SH-SY5Y (cell line): ENCODE measurements at regions not wholly inside any gene's neighbourhood (a gene's known extent, or its start where the extent isn't known, plus 50 kb on each side); places are given as distances from the start of the nearest gene placed in this dataset.

Source experiments
- GATA2 ChIP-seq: IDR thresholded peaks from 2 replicates; pipeline ENCODE4 v1.6.1; 2011; ENCODE audit warnings: mild to moderate bottlenecking, low read depth, low read length
- GATA3 ChIP-seq: IDR thresholded peaks from 2 replicates; pipeline ENCODE4 v1.6.1; 2011; ENCODE audit warnings: low read depth, mild to moderate bottlenecking, low read length, moderate library complexity

DNA sequence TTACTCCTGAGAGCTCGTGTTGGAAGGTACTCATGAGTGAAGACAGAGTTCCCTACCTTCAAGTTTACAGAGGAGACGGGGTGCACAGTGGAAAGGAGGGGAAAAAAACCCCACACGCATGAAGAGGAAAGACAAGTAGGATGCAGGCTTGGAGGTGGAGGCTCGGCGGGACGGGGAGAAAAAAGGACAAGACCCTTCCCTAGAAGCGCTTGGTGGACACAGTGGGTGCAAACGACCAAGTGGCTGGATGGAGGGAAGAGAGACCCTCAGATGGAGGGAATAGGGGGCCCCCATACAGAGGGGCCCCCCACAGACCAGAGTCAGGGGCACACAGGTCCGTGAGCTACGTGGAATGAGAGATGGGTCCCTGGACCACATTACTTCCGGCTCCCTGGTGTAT lies 380.1 kb downstream of the SHANK2 start:
- TF ChIP-seq GATA2 = no peak
- TF ChIP-seq GATA3 = no peak
